IMR-90 (cell line): ENCODE measurements at regions not wholly inside any gene's neighbourhood (a gene's known extent, or its start where the extent isn't known, plus 50 kb on each side); places are given as distances from the start of the nearest gene placed in this dataset.

Experiments
- ATAC-seq: fragments of 200-7000 bp; cut with Tn5 transposase; 2 replicates; pipeline ENCODE4 v1.9.1; 2020; ENCODE audit warnings: low read depth, mild to moderate bottlenecking, moderate library complexity
- BruUV-seq: library from RNA; stranded (reverse); fragments of 400-500 nt; replicated peaks from 2 replicates; lab custom pipeline; 2021; lab: Mats Ljungman, UMichigan
- CTCF ChIA-PET: fragments of 300-600 bp; formaldehyde crosslinking; extraction: SDS; loops from one replicate; lab custom pipeline; 2021; ENCODE audit warnings: antibody characterized with exemption; lab: Yijun Ruan, JAX
- POLR2A ChIA-PET: fragments of 300-600 bp; sonication (Branson Sonifier 250); formaldehyde crosslinking; loops from one replicate; lab custom pipeline; 2022; ENCODE audit warnings: antibody characterized with exemption; ENCODE audit not compliant: unreplicated experiment; lab: Charles Lee
- DNase-seq: peaks from one replicate; pipeline ENCODE4 v3.0.0; 2013
- H2AFZ ChIP-seq: replicated peaks from 2 replicates; pipeline ENCODE3; 2013; ENCODE audit warnings: low read length, mild to moderate bottlenecking; ENCODE audit not compliant: poor library complexity
- H2AK5ac ChIP-seq: 2 replicates; pipeline ENCODE4 v1.6.1; 2013; ENCODE audit warnings: low read depth, low read length, inconsistent platforms
- H2AK9ac ChIP-seq: replicated peaks from 2 replicates; pipeline ENCODE3; 2013; ENCODE audit warnings: mild to moderate bottlenecking, low read depth, low read length, moderate library complexity; ENCODE audit not compliant: poor library complexity
- H2BK120ac ChIP-seq: 2 replicates; pipeline ENCODE4 v1.6.1; 2013; ENCODE audit warnings: low read depth, low read length, inconsistent platforms
- H2BK15ac ChIP-seq: 3 replicates; pipeline ENCODE4 v1.6.1; 2013; ENCODE audit warnings: low read depth, low read length, inconsistent platforms
- H2BK20ac ChIP-seq: 2 replicates; pipeline ENCODE4 v1.6.1; 2013; ENCODE audit warnings: low read depth, mild to moderate bottlenecking, inconsistent platforms, low read length, moderate library complexity
- H2BK5ac ChIP-seq: 2 replicates; pipeline ENCODE4 v1.6.1; 2013; ENCODE audit warnings: mild to moderate bottlenecking, low read depth, low read length, inconsistent platforms; ENCODE audit not compliant: poor library complexity, severe bottlenecking
- H3K14ac ChIP-seq: replicated peaks from 2 replicates; pipeline ENCODE4 v1.6.1; 2013; ENCODE audit warnings: low read depth, low read length, inconsistent platforms
- H3K18ac ChIP-seq: 2 replicates; pipeline ENCODE4 v1.6.1; 2013; ENCODE audit warnings: low read depth, low read length, control low read depth
- H3K23ac ChIP-seq: 2 replicates; pipeline ENCODE4 v1.6.1; 2013; ENCODE audit warnings: low read depth, low read length, inconsistent platforms
- H3K27ac ChIP-seq: 2 replicates; pipeline ENCODE4 v1.5.1; 2013; ENCODE audit warnings: mild to moderate bottlenecking, control low read depth, low read length; ENCODE audit not compliant: insufficient read depth
- H3K27me3 ChIP-seq: 2 replicates; pipeline ENCODE4 v1.6.1; 2013; ENCODE audit warnings: low read length; ENCODE audit not compliant: control insufficient read depth, insufficient read depth
- H3K36me3 ChIP-seq: 2 replicates; pipeline ENCODE4 v1.6.1; 2013; ENCODE audit warnings: low read length, mixed read lengths; ENCODE audit not compliant: control insufficient read depth, insufficient read depth
- H3K4ac ChIP-seq: 2 replicates; pipeline ENCODE4 v1.6.1; 2013; ENCODE audit warnings: low read depth, low read length, inconsistent platforms
- H3K4me1 ChIP-seq: 2 replicates; pipeline ENCODE4 v1.6.1; 2013; ENCODE audit warnings: low read length, mixed read lengths; ENCODE audit not compliant: control insufficient read depth, insufficient read depth
- H3K4me2 ChIP-seq: 2 replicates; pipeline ENCODE4 v1.6.1; 2013; ENCODE audit warnings: low read depth, mild to moderate bottlenecking, control low read depth, low read length, moderate library complexity
- H3K4me3 ChIP-seq: 2 replicates; pipeline ENCODE4 v1.5.1; 2013; ENCODE audit warnings: low read depth, mild to moderate bottlenecking, control low read depth, low read length, moderate library complexity; ENCODE audit not compliant: insufficient read depth
- H3K56ac ChIP-seq: 2 replicates; pipeline ENCODE4 v1.6.1; 2013; ENCODE audit warnings: low read length, inconsistent platforms; ENCODE audit not compliant: insufficient read depth; ENCODE audit errors: extremely low read depth
- H3K79me1 ChIP-seq, 2 experiments: 2 replicates each; pipeline ENCODE4 v1.6.1; 2013; ENCODE audit warnings: low read length in 2 of 2, inconsistent platforms in 1 of 2, low read depth in 1 of 2
- H3K9ac ChIP-seq: 2 replicates; pipeline ENCODE4 v1.6.1; 2013; ENCODE audit warnings: low read depth, low read length, control low read depth
- H3K9me1 ChIP-seq: 2 replicates; pipeline ENCODE4 v1.6.1; 2013; ENCODE audit warnings: low read length, inconsistent platforms; ENCODE audit not compliant: insufficient read depth
- H3K9me3 ChIP-seq: 2 replicates; pipeline ENCODE4 v1.6.1; 2013; ENCODE audit warnings: low read length; ENCODE audit not compliant: control insufficient read depth, insufficient read depth
- H4K20me1 ChIP-seq: 2 replicates; pipeline ENCODE4 v1.6.1; 2013; ENCODE audit warnings: low read length, inconsistent platforms; ENCODE audit not compliant: insufficient read depth
- H4K5ac ChIP-seq: 2 replicates; pipeline ENCODE4 v1.6.1; 2013; ENCODE audit warnings: mild to moderate bottlenecking, low read depth, low read length, control low read depth
- H4K8ac ChIP-seq, 2 experiments: 2 replicates each; pipeline ENCODE4 v1.6.1; 2013; ENCODE audit warnings: low read depth in 2 of 2, low read length in 2 of 2, control low read depth in 1 of 2, inconsistent platforms in 1 of 2
- H4K91ac ChIP-seq: 2 replicates; pipeline ENCODE4 v1.6.1; 2013; ENCODE audit warnings: low read depth, low read length, inconsistent platforms; ENCODE audit not compliant: insufficient read depth
- BHLHE40 ChIP-seq: fragments of 150-350 bp; IDR thresholded peaks from 2 replicates; pipeline ENCODE4 v1.6.1; 2016; ENCODE audit warnings: mild to moderate bottlenecking, low read depth, low read length
- CEBPB ChIP-seq: IDR thresholded peaks from 2 replicates; pipeline ENCODE4 v1.6.1; 2012; ENCODE audit warnings: low read depth, low read length, improper control_type of control experiment
- CHD1 ChIP-seq: IDR thresholded peaks from 2 replicates; pipeline ENCODE4 v1.6.1; 2012; ENCODE audit warnings: low read depth, low read length, improper control_type of control experiment
- FOS ChIP-seq: fragments of 150-350 bp; IDR thresholded peaks from 2 replicates; pipeline ENCODE4 v1.6.1; 2016; ENCODE audit warnings: low read depth, low read length
- MAFK ChIP-seq: IDR thresholded peaks from 2 replicates; pipeline ENCODE4 v1.6.1; 2012; ENCODE audit warnings: low read depth, low read length, improper control_type of control experiment
- MAZ ChIP-seq: IDR thresholded peaks from 2 replicates; pipeline ENCODE4 v1.6.1; 2012; ENCODE audit warnings: low read depth, mild to moderate bottlenecking, low read length, improper control_type of control experiment, moderate library complexity, borderline replicate concordance
- MXI1 ChIP-seq: IDR thresholded peaks from 2 replicates; pipeline ENCODE4 v1.6.1; 2012; ENCODE audit warnings: low read depth, mild to moderate bottlenecking, low read length, moderate library complexity, borderline replicate concordance
- NFE2L2 ChIP-seq: fragments of 150-350 bp; IDR thresholded peaks from 2 replicates; pipeline ENCODE4 v1.6.1; 2016; ENCODE audit warnings: low read depth, mild to moderate bottlenecking, low read length
- POLR2A ChIP-seq: IDR thresholded peaks from 2 replicates; pipeline ENCODE4 v1.6.1; 2012; ENCODE audit warnings: mild to moderate bottlenecking, low read depth, low read length
- RAD21 ChIP-seq: IDR thresholded peaks from 2 replicates; pipeline ENCODE4 v1.6.1; 2012; ENCODE audit warnings: low read length, improper control_type of control experiment
- RCOR1 ChIP-seq: IDR thresholded peaks from 2 replicates; pipeline ENCODE4 v1.6.1; 2012; ENCODE audit warnings: mild to moderate bottlenecking, low read length, improper control_type of control experiment; ENCODE audit not compliant: insufficient replicate concordance
- RFX5 ChIP-seq: IDR thresholded peaks from 2 replicates; pipeline ENCODE4 v1.8.0; 2012; ENCODE audit warnings: low read depth, mild to moderate bottlenecking, low read length, moderate library complexity
- SMC3 ChIP-seq: fragments of 150-350 bp; IDR thresholded peaks from 2 replicates; pipeline ENCODE4 v1.6.1; 2016; ENCODE audit warnings: low read depth, mild to moderate bottlenecking, antibody characterized with exemption, low read length, moderate library complexity
- WGBS, 2 experiments: methylation state at CpG; one replicate each; pipeline versions ENCODE4 v1.1.5 to v1.1.7; 2013; ENCODE audit warnings: missing lambda C conversion rate in 2 of 2; ENCODE audit not compliant: insufficient read length in 1 of 2; ENCODE audit errors: extremely low coverage in 2 of 2; 5-methylcytosine and 5-hydroxymethylcytosine counted together
- dilution Hi-C: fragments of 300-500 bp; cut with HindIII; formaldehyde crosslinking; loops from one replicate; pipeline ENCODE4 v1.14.3; 2018; ENCODE audit warnings: low sequenced_read_pairs; ENCODE audit not compliant: unreplicated experiment
- in situ Hi-C: fragments of 300-500 bp; cut with MboI; formaldehyde crosslinking; loops from 3 replicates; pipeline ENCODE4 v1.14.3; 2019; ENCODE audit warnings: low sequenced_read_pairs, inconsistent platforms, mixed read lengths
- intact Hi-C: fragments of 100-400 bp; cut with micrococcal nuclease; formaldehyde crosslinking; loops from 2 replicates; pipeline ENCODE4 v1.10.0; 2022
- TF ChIP-seq, protein P1 (sequence below): conservative IDR thresholded peaks from 2 replicates; pipeline ENCODE4 v1.5.1; 2012; ENCODE audit warnings: mild to moderate bottlenecking, low read depth, low read length, improper control_type of control experiment
- TF ChIP-seq, protein P2 (sequence below): fragments of 150-350 bp; IDR thresholded peaks from 2 replicates; pipeline ENCODE4 v1.6.1; 2017; ENCODE audit warnings: mild to moderate bottlenecking, antibody characterized with exemption, low read length, low read depth
- TF ChIP-seq, protein P3 (sequence below): fragments of 150-350 bp; IDR thresholded peaks from 2 replicates; pipeline ENCODE4 v1.6.1; 2016; ENCODE audit warnings: low read depth, mild to moderate bottlenecking, low read length, moderate library complexity, borderline replicate concordance

DNA sequence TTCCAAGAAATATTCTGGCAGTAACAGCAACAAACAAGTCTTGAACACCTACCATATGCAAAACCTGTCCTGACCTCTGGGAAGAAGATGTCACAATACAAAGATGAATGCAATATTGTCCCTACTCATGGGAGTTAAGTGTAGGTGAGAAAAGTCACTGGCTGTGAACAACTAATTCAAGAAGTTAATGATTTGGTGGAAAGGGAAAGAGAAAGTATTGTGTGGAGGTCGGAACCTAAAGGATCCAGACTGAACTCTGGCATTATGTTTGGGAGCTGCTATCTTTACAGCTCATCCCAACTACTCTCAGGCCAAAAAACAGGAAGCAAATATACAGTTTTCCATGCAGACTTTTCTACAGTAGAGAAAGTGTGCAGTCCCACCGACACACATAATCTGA lies 285.3 kb upstream of the PRDM1 start:
- Histone ChIP-seq H3K36me3 (no peaks in the 10 kb centered on the region), H3K4me1 (peaks cover 22% of the 10 kb centered on the region), H2AFZ (no peak overlapping the region), H3K27me3 (no peaks in the 10 kb centered on the region), H3K4me2 (no peak overlapping the region), H4K5ac (no peak overlapping the region), H3K4me3 (no peak overlapping the region), H3K79me1 (0 out of 4 replicates have a peak, but pooled peaks cover 0 to 4% of the 10 kb centered on the region in 2 experiments), H2BK120ac (no peak overlapping the region), H2BK5ac (no peak overlapping the region), H4K20me1 (no peaks in the 10 kb centered on the region), H3K9me1 (peaks cover 8% of the 10 kb centered on the region; the same call in 1 of the 2 replicates), H2AK9ac (no peak overlapping the region), H2AK5ac (no peak overlapping the region), H2BK15ac (0 out of 3 replicates have a peak overlapping the region, but pooled peaks have one; percentile 13), H2BK20ac (0 out of 2 replicates have a peak overlapping the region, but pooled peaks have one; percentile 9), H3K14ac (no peak overlapping the region), H4K91ac (no peak overlapping the region), H3K23ac (no peak overlapping the region), H3K9ac (no peak overlapping the region), H4K8ac (no peak overlapping the region), H3K18ac (no peak overlapping the region), H3K9me3 (peaks cover 4% of the 10 kb centered on the region), H3K56ac (no peak overlapping the region), H3K27ac (no peak overlapping the region), H3K4ac (no peak overlapping the region)
- ATAC-seq = no peak
- intact Hi-C loops = no loop called here
- in situ Hi-C loops = no loop called here
- ChIA-PET POLR2A (no interaction called here), CTCF (interaction anchor here (0.6 kb wide), 1 partner anchor 52 kb away, joined by 4 read pairs; no protein-coding TSS in a partner anchor)
- TF ChIP-seq, protein P1, sequence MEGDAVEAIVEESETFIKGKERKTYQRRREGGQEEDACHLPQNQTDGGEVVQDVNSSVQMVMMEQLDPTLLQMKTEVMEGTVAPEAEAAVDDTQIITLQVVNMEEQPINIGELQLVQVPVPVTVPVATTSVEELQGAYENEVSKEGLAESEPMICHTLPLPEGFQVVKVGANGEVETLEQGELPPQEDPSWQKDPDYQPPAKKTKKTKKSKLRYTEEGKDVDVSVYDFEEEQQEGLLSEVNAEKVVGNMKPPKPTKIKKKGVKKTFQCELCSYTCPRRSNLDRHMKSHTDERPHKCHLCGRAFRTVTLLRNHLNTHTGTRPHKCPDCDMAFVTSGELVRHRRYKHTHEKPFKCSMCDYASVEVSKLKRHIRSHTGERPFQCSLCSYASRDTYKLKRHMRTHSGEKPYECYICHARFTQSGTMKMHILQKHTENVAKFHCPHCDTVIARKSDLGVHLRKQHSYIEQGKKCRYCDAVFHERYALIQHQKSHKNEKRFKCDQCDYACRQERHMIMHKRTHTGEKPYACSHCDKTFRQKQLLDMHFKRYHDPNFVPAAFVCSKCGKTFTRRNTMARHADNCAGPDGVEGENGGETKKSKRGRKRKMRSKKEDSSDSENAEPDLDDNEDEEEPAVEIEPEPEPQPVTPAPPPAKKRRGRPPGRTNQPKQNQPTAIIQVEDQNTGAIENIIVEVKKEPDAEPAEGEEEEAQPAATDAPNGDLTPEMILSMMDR = no peak
- TF ChIP-seq MAFK = no peak
- no peak for TF ChIP-seq CHD1
- TF ChIP-seq CEBPB = no peak
- no peak for TF ChIP-seq BHLHE40
- TF ChIP-seq, protein P2, sequence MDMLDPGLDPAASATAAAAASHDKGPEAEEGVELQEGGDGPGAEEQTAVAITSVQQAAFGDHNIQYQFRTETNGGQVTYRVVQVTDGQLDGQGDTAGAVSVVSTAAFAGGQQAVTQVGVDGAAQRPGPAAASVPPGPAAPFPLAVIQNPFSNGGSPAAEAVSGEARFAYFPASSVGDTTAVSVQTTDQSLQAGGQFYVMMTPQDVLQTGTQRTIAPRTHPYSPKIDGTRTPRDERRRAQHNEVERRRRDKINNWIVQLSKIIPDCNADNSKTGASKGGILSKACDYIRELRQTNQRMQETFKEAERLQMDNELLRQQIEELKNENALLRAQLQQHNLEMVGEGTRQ = no peak
- no peak for TF ChIP-seq RAD21
- TF ChIP-seq RFX5 = no peak
- TF ChIP-seq SMC3 = no peak
- TF ChIP-seq FOS = no peak
- no peak for TF ChIP-seq MAZ
- TF ChIP-seq POLR2A = no peak
- no peak for TF ChIP-seq RCOR1
- TF ChIP-seq MXI1 = no peak
- TF ChIP-seq NFE2L2 = no peak
- TF ChIP-seq, protein P3, sequence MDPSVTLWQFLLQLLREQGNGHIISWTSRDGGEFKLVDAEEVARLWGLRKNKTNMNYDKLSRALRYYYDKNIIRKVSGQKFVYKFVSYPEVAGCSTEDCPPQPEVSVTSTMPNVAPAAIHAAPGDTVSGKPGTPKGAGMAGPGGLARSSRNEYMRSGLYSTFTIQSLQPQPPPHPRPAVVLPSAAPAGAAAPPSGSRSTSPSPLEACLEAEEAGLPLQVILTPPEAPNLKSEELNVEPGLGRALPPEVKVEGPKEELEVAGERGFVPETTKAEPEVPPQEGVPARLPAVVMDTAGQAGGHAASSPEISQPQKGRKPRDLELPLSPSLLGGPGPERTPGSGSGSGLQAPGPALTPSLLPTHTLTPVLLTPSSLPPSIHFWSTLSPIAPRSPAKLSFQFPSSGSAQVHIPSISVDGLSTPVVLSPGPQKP = no peak
- DNase-seq = no peak
- no TSS peak for BruUV-seq
- WGBS, 2 experiments = no CpG with 5 or more reads among the region's 2 CpGs
- dilution Hi-C loops = no loop called here
